OCI-LY1 (cell line): ENCODE measurements at regions not wholly inside any gene's neighbourhood (a gene's known extent, or its start where the extent isn't known, plus 50 kb on each side); places are given as distances from the start of the nearest gene placed in this dataset.

Source experiments
- H2AFZ ChIP-seq: fragments of 200-600 bp; sonication (generic), shearing (Covaris generic); 2 replicates; pipeline ENCODE4 v1.6.0; 2014; ENCODE audit warnings: antibody characterized with exemption, mild to moderate bottlenecking, low read length
- H3F3A ChIP-seq: fragments of 200-600 bp; sonication (generic), shearing (Covaris generic); 2 replicates; pipeline ENCODE4 v1.6.0; 2014; ENCODE audit warnings: mild to moderate bottlenecking, antibody characterized with exemption, low read length, moderate library complexity; ENCODE audit not compliant: insufficient read depth
- H3K27ac ChIP-seq: fragments of 200-600 bp; sonication (generic); 2 replicates; pipeline ENCODE4 v1.5.1; 2014; ENCODE audit warnings: low read length, mixed run types, mild to moderate bottlenecking, low read depth; ENCODE audit not compliant: poor library complexity, severe bottlenecking
- H3K27me3 ChIP-seq: fragments of 200-600 bp; sonication (generic); 2 replicates; pipeline ENCODE4 v1.6.0; 2014; ENCODE audit warnings: antibody characterized with exemption, mild to moderate bottlenecking, low read length, moderate library complexity; ENCODE audit not compliant: insufficient read depth
- H3K36me3 ChIP-seq: fragments of 200-600 bp; sonication (generic); 2 replicates; pipeline ENCODE4 v1.6.1; 2014; ENCODE audit warnings: mild to moderate bottlenecking, antibody characterized with exemption, low read length, moderate library complexity, mixed read lengths; ENCODE audit not compliant: insufficient read depth
- H3K4me1 ChIP-seq: fragments of 200-600 bp; sonication (generic); 2 replicates; pipeline ENCODE4 v1.5.1; 2014; ENCODE audit warnings: mild to moderate bottlenecking, low read length, moderate library complexity; ENCODE audit not compliant: insufficient read depth, severe bottlenecking
- H3K4me2 ChIP-seq: fragments of 200-600 bp; sonication (generic), shearing (Covaris generic); 2 replicates; pipeline ENCODE4 v1.6.1; 2014; ENCODE audit warnings: low read length
- H3K4me3 ChIP-seq: fragments of 200-600 bp; sonication (generic); 2 replicates; pipeline ENCODE4 v1.5.1; 2014; ENCODE audit warnings: low read length, low read depth, mild to moderate bottlenecking, mixed read lengths; ENCODE audit not compliant: poor library complexity, severe bottlenecking
- H3K79me2 ChIP-seq: fragments of 200-600 bp; shearing (Covaris generic); 2 replicates; pipeline ENCODE4 v1.6.1; 2016; ENCODE audit warnings: mixed run types, low read length, mixed read lengths; ENCODE audit not compliant: insufficient read depth
- H3K9ac ChIP-seq: fragments of 200-600 bp; sonication (generic), shearing (Covaris generic); 2 replicates; pipeline ENCODE4 v1.6.1; 2014; ENCODE audit warnings: mild to moderate bottlenecking, low read length, mixed read lengths
- H3K9me2 ChIP-seq: fragments of 200-600 bp; sonication (generic), shearing (Covaris generic); 2 replicates; pipeline ENCODE4 v1.6.1; 2014; ENCODE audit warnings: low read depth, mild to moderate bottlenecking, low read length, mixed read lengths
- H3K9me3 ChIP-seq: fragments of 200-600 bp; shearing (Covaris generic); 2 replicates; pipeline ENCODE4 v1.6.1; 2014; ENCODE audit warnings: low read length, mixed read lengths
- H4K20me1 ChIP-seq: fragments of 200-600 bp; sonication (generic), shearing (Covaris generic); 2 replicates; pipeline ENCODE4 v1.6.0; 2016; ENCODE audit warnings: mild to moderate bottlenecking, low read length; ENCODE audit not compliant: insufficient read depth
- EZH2 ChIP-seq: fragments of 200-600 bp; sonication (generic), shearing (Covaris generic); IDR thresholded peaks from 2 replicates; pipeline ENCODE4 v1.8.0; 2017; ENCODE audit warnings: borderline replicate concordance, mixed run types, mild to moderate bottlenecking, antibody characterized with exemption, low read length, moderate library complexity, mixed read lengths
- TF ChIP-seq, protein P1 (sequence below): fragments of 200-600 bp; sonication (generic), shearing (Covaris generic); IDR thresholded peaks from 2 replicates; pipeline ENCODE4 v1.5.1; 2017; ENCODE audit warnings: mild to moderate bottlenecking, antibody characterized with exemption, low read length, moderate library complexity, mixed read lengths

DNA sequence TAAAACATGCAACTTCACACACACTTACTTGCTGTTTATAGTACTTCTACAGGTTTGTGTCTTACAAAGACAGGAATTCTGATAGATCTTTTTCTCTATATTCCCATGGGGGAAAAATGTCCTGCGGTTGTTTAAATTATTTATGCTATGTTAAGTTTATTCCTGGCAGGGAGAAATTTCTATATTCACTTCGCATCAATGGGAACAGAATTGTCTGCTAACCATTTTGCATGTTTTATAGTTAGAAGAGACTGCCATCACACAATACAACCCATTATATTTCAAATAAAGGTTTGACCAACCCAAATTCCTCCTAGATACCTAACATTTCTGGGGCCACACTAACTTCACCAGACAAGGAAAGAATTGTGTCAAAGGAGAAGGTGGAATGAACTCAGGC lies 110.0 kb upstream of the PRR16 start:
- no peaks in the 10 kb centered on the region for H3K27me3 ChIP-seq
- no peaks in the 10 kb centered on the region for H3K36me3 ChIP-seq
- no peak overlapping the region for H3K9ac ChIP-seq
- no peaks in the 10 kb centered on the region for H3K9me3 ChIP-seq
- H3F3A ChIP-seq, result no peaks in the 10 kb centered on the region
- H3K4me3 ChIP-seq, result no peak overlapping the region
- H3K9me2 ChIP-seq, result no peaks in the 10 kb centered on the region
- H3K4me1 ChIP-seq, result no peaks in the 10 kb centered on the region
- H4K20me1 ChIP-seq, result no peaks in the 10 kb centered on the region
- H3K79me2 ChIP-seq, result no peaks in the 10 kb centered on the region
- H3K27ac ChIP-seq, result no peak overlapping the region
- TF ChIP-seq EZH2, result no peak
- TF ChIP-seq, protein P1, sequence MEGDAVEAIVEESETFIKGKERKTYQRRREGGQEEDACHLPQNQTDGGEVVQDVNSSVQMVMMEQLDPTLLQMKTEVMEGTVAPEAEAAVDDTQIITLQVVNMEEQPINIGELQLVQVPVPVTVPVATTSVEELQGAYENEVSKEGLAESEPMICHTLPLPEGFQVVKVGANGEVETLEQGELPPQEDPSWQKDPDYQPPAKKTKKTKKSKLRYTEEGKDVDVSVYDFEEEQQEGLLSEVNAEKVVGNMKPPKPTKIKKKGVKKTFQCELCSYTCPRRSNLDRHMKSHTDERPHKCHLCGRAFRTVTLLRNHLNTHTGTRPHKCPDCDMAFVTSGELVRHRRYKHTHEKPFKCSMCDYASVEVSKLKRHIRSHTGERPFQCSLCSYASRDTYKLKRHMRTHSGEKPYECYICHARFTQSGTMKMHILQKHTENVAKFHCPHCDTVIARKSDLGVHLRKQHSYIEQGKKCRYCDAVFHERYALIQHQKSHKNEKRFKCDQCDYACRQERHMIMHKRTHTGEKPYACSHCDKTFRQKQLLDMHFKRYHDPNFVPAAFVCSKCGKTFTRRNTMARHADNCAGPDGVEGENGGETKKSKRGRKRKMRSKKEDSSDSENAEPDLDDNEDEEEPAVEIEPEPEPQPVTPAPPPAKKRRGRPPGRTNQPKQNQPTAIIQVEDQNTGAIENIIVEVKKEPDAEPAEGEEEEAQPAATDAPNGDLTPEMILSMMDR, result no peak
- no peak overlapping the region for H2AFZ ChIP-seq
- no peak overlapping the region for H3K4me2 ChIP-seq

DNA sequence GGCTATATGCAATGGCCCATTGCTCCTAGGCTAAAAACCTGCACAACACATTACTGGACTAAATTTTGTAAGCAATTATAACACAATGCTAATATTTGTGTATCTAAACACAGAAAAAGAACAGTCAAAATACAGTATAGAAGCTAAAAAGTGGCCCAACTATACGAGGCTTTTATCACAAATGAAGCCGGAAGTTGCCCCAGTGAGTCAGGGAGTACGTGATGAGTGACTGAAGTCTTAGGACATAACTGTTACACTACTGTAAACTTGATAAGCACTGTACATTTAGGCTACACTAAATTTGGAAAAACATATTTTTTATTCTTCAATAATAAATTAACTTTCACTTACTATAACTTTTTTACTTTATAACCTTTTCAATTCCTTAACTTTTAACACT lies 105.2 kb upstream of the PRR16 start:
- no peaks in the 10 kb centered on the region for H3K36me3 ChIP-seq
- no peaks in the 10 kb centered on the region for H3K9me2 ChIP-seq
- H3F3A ChIP-seq, result no peaks in the 10 kb centered on the region
- H3K4me2 ChIP-seq, result no peak overlapping the region
- no peaks in the 10 kb centered on the region for H3K4me1 ChIP-seq
- H3K9ac ChIP-seq, result no peak overlapping the region
- no peaks in the 10 kb centered on the region for H4K20me1 ChIP-seq
- H3K4me3 ChIP-seq, result no peak overlapping the region
- H2AFZ ChIP-seq, result no peak overlapping the region
- no peak for TF ChIP-seq EZH2
- TF ChIP-seq, protein P1, result no peak
- H3K79me2 ChIP-seq, result no peaks in the 10 kb centered on the region
- H3K27ac ChIP-seq, result no peak overlapping the region
- no peaks in the 10 kb centered on the region for H3K27me3 ChIP-seq
- H3K9me3 ChIP-seq, result no peaks in the 10 kb centered on the region

- Histone ChIP-seq H3K4me2 (no peak overlapping the region), H3K4me1 (no peaks in the 10 kb centered on the region), H3K27ac (no peak overlapping the region), H3K9me2 (no peaks in the 10 kb centered on the region), H3F3A (no peaks in the 10 kb centered on the region), H3K27me3 (no peaks in the 10 kb centered on the region), H3K9ac (no peak overlapping the region), H3K9me3 (no peaks in the 10 kb centered on the region), H3K36me3 (no peaks in the 10 kb centered on the region), H3K4me3 (no peak overlapping the region), H3K79me2 (no peaks in the 10 kb centered on the region), H2AFZ (no peak overlapping the region), H4K20me1 (no peaks in the 10 kb centered on the region)
- TF ChIP-seq, protein P1, result no peak
- TF ChIP-seq EZH2, result no peak
Measured at GRCh38 chr5:120361941-120362340, 102.2 kb upstream of the PRR16 start.
